HFFc6 (cell line): ENCODE measurements at regions not wholly inside any gene's neighbourhood (a gene's known extent, or its start where the extent isn't known, plus 50 kb on each side); places are given as distances from the start of the nearest gene placed in this dataset.

Source experiments
- DNase-seq: peaks from one replicate; pipeline ENCODE4 v3.0.0-alpha.2; 2018
- H3K27ac Mint-ChIP-seq: 2 replicates; pipeline ENCODE4 v1.8.0; 2020; ENCODE audit warnings: mild to moderate bottlenecking, mixed read lengths
- H3K27me3 Mint-ChIP-seq: 2 replicates; pipeline ENCODE4 v1.8.0; 2021; ENCODE audit warnings: mild to moderate bottlenecking, moderate library complexity, mixed read lengths; ENCODE audit not compliant: insufficient read depth
- H3K36me3 Mint-ChIP-seq: 2 replicates; pipeline ENCODE4 v1.8.0; 2021; ENCODE audit warnings: low read depth, mixed read lengths
- H3K4me1 Mint-ChIP-seq: 2 replicates; pipeline ENCODE4 v1.8.0; 2020; ENCODE audit warnings: low read depth, mixed read lengths
- H3K4me3 Mint-ChIP-seq: 2 replicates; pipeline ENCODE4 v1.8.0; 2020; ENCODE audit warnings: mild to moderate bottlenecking, moderate library complexity, mixed read lengths
- H3K9me3 Mint-ChIP-seq: 2 replicates; pipeline ENCODE4 v1.8.0; 2020; ENCODE audit warnings: mild to moderate bottlenecking, mixed read lengths
- TF ChIP-seq, protein P1 (sequence below): fragments of 200-600 bp; sonication (generic); IDR thresholded peaks from 2 replicates; pipeline ENCODE4 v1.5.0; 2021; ENCODE audit warnings: antibody characterized with exemption, mild to moderate bottlenecking

DNA sequence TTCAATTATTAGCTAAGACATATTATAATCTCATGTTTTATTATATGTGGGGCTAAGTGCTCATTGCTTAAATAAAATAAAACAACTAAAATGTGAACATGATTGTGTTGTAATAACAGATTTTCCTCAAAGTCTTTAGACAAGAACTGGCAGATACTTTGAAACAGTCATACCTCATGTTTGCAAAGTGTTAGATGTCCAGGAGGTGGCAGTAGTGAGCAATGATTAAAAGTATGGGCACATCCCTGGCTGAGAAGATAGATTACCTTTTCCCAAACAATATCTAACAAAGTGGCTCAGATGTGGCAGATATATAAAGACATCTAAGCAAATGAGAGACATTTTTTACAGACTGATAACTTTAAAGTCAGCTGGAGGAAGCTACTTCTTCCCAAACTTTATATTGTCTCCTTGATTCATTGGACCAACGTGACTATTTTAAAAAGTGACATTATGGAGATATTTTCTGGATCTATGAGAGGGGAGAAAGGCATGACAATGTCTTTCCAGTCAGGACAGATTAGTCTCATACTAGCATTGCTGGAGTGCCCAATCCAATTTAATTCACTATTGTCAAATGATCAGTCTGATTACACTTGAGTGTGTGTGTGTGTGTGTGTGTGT, 269.8 kb downstream of the S1PR1 start:
- DNase-seq = peak; percentile 41
- Mint-ChIP-seq H3K27me3 (0 out of 2 replicates have a peak, but pooled peaks cover 2% of the 10 kb centered on the region), H3K4me1 (no peaks in the 10 kb centered on the region), H3K9me3 (no peaks in the 10 kb centered on the region), H3K36me3 (no peaks in the 10 kb centered on the region), H3K4me3 (no peak overlapping the region), H3K27ac (no peak overlapping the region)
- TF ChIP-seq, protein P1, sequence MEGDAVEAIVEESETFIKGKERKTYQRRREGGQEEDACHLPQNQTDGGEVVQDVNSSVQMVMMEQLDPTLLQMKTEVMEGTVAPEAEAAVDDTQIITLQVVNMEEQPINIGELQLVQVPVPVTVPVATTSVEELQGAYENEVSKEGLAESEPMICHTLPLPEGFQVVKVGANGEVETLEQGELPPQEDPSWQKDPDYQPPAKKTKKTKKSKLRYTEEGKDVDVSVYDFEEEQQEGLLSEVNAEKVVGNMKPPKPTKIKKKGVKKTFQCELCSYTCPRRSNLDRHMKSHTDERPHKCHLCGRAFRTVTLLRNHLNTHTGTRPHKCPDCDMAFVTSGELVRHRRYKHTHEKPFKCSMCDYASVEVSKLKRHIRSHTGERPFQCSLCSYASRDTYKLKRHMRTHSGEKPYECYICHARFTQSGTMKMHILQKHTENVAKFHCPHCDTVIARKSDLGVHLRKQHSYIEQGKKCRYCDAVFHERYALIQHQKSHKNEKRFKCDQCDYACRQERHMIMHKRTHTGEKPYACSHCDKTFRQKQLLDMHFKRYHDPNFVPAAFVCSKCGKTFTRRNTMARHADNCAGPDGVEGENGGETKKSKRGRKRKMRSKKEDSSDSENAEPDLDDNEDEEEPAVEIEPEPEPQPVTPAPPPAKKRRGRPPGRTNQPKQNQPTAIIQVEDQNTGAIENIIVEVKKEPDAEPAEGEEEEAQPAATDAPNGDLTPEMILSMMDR = peak; percentile 88

DNA sequence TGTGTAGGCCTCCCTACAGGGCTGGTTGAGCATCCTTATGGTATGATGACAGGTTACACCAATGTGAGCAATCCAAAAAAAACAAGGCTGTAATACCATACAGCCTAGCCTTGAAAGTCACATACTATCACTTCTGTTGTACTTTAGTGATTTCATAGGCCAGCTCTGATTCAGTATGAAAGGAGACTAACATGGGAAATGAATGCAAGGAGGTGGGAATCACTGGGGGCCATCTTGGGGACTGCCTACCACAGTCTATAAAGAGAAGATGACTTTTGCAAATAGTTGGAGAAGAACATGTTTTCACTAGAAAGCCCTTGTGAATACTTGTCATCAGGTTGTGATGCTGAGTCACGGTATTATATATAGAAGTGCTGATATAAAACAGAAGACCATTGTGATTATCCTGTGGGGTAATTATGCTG, 270.7 kb downstream of the S1PR1 start:
- TF ChIP-seq, protein P1 = no peak
- Mint-ChIP-seq H3K4me1 (no peaks in the 10 kb centered on the region), H3K4me3 (no peak overlapping the region), H3K9me3 (no peaks in the 10 kb centered on the region), H3K36me3 (no peaks in the 10 kb centered on the region), H3K27ac (no peak overlapping the region), H3K27me3 (0 out of 2 replicates have a peak, but pooled peaks cover 2% of the 10 kb centered on the region)
- no peak for DNase-seq

GRCh38 chr1:101508913-101509312, 272.1 kb downstream of the S1PR1 start:
- DNase-seq = no peak
- no peaks in the 10 kb centered on the region for H3K36me3 Mint-ChIP-seq
- no peaks in the 10 kb centered on the region for H3K9me3 Mint-ChIP-seq
- TF ChIP-seq, protein P1 = no peak
- H3K27ac Mint-ChIP-seq = no peak overlapping the region
- H3K27me3 Mint-ChIP-seq = no peaks in the 10 kb centered on the region
- H3K4me1 Mint-ChIP-seq = no peaks in the 10 kb centered on the region
- H3K4me3 Mint-ChIP-seq = no peak overlapping the region

GRCh38 chr1:101509370-101509769, 272.6 kb downstream of the S1PR1 start:
- Mint-ChIP-seq H3K27ac (no peak overlapping the region), H3K36me3 (no peaks in the 10 kb centered on the region), H3K4me1 (no peaks in the 10 kb centered on the region), H3K4me3 (no peak overlapping the region), H3K9me3 (no peaks in the 10 kb centered on the region), H3K27me3 (no peaks in the 10 kb centered on the region)
- TF ChIP-seq, protein P1 = no peak
- DNase-seq = no peak

DNA sequence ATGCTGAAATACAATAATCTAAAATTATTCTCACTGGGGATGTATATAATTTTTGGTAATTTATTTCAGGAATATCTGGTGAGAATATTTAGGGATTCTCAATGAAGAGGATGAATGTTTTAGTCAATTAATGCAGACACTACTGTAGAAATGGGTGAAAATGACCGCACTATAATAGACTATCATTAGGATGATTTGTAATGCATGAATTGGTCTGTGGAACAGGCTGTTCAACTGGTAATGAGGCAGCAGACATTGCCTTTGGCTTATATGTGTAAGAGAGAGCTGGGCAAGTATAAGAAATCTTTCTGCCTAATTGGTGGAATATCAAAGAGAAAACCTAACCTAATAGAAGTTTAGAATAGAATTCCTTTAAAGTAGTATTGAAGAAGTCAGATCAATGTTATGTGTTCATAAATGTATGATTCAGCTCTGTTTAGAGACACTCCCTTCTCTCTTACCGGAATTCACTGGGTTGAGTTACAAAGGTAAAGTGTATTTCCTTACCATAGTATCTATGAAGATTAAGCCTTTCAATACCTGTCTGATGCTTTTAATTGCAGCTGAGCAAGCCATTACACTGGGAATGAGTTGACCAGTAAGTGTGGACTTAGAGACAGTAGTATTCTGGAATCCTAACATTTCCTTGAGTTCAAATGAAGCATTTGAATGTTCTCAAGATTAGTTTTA, 274.5 kb downstream of the S1PR1 start:
- no peak overlapping the region for H3K4me3 Mint-ChIP-seq

More for the DNA sequence above, 274.5 kb downstream of the S1PR1 start:
- no peak for DNase-seq
- H3K27ac Mint-ChIP-seq = no peak overlapping the region
- TF ChIP-seq, protein P1 = no peak
- no peaks in the 10 kb centered on the region for H3K9me3 Mint-ChIP-seq
- H3K27me3 Mint-ChIP-seq = no peaks in the 10 kb centered on the region
- H3K36me3 Mint-ChIP-seq = no peaks in the 10 kb centered on the region
- no peaks in the 10 kb centered on the region for H3K4me1 Mint-ChIP-seq
